ENCODE measurements at regions not wholly inside any gene's neighbourhood (a gene's known extent, or its start where the extent isn't known, plus 50 kb on each side); places are given as distances from the start of the nearest gene placed in this dataset.
"Not testable (repeated sequence)": the region's sequence is repeated elsewhere in the genome, so short reads cannot be mapped to it uniquely, and the experiment has no call there.

DNA sequence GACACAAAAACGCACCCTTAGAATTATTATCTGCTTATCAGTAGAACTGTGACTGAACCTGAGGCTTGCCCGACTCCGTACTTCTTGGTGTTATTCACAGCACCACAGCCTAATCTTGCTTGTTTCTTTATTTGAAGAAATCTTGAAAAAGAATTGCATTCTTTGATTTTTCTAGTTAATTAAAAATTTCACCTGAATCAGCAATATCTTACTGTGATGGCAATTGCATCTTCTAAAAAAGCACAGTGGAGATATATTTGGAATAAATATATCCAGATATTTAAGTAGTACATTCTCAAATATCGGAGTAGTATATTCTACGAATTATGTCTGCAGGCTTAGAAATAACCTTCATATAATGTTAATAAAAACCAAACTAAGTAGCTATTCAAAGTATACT, 90.1 kb upstream of the LYSMD4 start:
- DNase-seq (ENCODE audit: low read depth) = no peak

GRCh38 chr15:99819981-99820718, 86.9 kb upstream of the LYSMD4 start:
- no peak for DNase-seq (ENCODE audit: low read depth)

DNA sequence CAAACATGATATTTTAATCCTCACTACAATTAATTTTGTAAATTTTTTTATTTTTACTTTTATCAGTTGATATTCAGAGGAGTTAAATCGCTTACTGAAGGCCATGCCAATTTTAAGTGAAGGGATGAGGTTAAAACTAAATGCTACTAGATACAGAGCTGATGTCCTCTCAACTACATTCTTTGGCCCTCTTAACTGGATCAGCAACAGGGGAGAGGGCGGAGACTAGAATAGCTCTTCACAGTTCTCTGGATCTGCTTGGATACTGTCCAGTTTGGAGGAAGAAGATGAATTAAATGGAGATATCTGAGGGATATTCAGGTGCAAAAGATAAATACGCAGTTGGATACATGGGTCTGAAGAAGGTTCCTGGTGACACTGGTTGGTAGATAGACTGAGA, 85.6 kb upstream of the LYSMD4 start:
- no peak for DNase-seq (ENCODE audit: low read depth)

DNA sequence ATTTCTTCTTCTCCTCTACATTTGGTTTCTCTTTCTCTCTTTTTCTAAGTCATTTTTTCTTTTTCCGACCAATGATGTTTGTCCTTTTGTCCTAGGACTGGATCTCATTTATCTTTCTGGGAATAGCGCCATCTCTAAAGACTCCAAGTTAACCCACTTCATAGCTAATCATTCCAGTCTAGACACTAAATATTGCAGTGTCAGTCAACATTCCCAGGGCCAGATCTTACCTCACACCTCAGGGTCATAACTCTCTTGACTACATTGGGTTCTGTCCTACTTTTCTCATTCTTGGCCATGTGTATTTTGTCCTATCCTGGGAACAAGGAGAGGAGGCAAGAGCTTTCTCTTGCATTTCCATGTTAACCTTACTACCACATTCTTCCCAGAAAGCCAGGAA, 83.6 kb upstream of the LYSMD4 start:
- not testable (repeated sequence) for DNase-seq (ENCODE audit: low read depth)

GRCh38 chr15:99810663-99811062, 77.4 kb upstream of the LYSMD4 start:
- not testable (repeated sequence) for DNase-seq (ENCODE audit: low read depth)

DNA sequence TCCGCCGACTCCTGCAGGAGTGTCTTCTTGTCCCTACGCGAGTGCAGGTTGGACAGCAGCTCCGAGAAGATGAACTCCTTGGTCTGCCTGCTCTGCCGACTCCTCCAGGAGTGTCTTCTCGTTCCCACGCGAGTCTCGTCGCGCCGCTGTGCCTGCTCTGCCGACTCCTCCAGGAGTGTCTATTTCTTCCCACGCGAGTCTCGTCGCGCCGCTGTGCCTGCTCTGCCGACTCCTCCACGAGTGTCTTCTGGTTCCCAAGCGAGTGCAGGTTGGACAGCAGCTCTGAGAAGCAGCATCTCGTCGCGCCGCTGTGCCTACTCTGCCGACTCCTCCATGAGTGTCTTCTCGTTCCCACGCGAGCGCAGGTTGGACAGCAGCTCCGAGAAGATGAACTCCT, 66.6 kb upstream of the LYSMD4 start:
- not testable (repeated sequence) for DNase-seq (ENCODE audit: low read depth)

GRCh38 chr15:99799182-99799853, 66.1 kb upstream of the LYSMD4 start:
- DNase-seq (ENCODE audit: low read depth) = not testable (repeated sequence)

DNA sequence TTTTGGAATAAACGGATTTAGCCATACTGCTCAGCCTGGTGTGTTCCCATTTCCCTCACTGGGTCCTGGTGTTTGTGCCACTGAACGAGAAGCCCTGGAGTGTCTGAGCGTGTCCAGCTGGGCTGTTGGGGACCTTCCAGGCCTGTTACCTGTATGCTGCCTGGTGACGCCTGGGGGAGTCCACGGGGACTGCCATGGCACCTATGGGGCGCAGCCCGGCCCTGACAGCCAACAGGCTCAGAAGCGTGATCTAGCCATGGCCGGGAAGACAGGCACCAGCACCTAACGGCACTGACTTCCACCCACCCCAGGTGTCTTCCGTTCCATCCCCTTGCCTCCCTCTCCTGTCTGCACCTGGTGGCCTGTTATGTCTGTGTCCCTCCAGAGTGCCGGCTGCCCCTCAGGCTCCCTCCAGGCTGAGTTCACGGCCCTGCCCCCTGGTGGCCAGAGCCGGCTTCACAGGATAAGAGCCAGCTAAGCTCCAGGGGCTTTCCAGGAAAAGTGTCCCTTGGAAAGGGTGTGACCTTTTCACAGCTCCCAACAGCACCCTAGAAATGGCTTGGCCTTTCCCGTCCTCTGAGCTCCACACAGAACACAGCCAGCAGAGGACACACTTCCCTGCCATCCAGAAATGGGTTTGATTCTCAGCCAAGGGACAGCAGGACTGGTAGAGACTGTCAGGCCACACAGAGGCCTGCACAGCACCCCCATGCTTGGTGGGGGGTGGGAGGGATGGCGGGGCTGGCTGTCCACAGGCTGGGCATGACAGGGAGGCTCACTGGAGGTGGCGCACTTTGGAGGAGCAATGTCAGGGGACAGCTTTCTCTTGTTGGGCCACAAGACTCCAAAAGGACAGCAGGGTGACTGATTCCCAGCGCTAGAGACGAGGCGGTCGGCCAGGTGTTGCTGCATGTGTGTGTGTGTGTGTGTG, 64.0 kb upstream of the LYSMD4 start:
- DNase-seq (ENCODE audit: low read depth) = not testable (repeated sequence)

GRCh38 chr15:99791881-99792807, 58.9 kb upstream of the LYSMD4 start:
- not testable (repeated sequence) for DNase-seq (ENCODE audit: low read depth)

DNA sequence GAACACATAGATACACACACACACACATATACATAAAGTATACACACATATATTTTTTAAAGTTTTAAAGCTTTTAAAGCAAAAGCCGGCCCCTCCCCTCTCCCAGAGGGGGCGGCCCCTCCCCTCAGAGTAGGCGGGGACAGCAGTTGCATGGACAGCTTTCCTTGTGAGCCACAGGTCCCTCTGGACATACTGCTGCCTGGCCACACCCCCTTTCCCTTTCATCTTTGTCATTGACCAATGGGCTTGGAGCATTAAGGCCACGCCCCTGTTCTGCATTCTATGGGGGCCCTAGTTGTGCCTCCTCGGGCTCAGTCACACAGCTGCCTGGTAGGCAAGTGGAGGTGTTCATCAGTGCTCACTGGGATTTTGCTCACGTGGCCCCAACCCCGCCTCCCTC, 57.5 kb upstream of the LYSMD4 start:
- DNase-seq (ENCODE audit: low read depth) = not testable (repeated sequence)

DNA sequence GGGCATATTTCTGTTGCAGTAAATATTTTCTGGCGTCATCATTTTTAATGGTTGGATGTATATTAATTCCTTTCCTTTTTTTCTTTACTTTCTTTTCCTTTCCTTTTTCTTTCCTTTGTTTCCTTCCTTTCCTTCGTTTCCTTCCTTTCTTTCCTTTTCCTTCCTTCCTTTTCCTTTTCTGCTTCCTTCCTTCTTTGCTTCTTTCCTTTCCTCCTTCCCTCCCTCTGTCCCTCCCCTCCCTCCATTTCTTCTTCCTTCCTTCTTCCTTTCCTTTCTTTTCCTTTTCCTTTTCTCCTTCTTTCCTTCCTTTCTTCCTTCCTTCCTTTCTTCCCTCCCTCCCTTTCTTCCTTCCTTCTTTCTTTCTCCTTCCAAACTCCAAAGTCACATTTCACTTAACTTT, 54.9 kb upstream of the LYSMD4 start:
- DNase-seq (ENCODE audit: low read depth) = no peak

- DNase-seq (ENCODE audit: low read depth) = not testable (repeated sequence)
Observed at GRCh38 chr15:99784800-99785199, 51.6 kb upstream of the LYSMD4 start.

GRCh38 chr15:99783918-99784619, 50.8 kb upstream of the LYSMD4 start:
- DNase-seq (ENCODE audit: low read depth) = not testable (repeated sequence)

Measured in renal cortical epithelial cell (primary cell).